ENCODE measurements at regions not wholly inside any gene's neighbourhood (a gene's known extent, or its start where the extent isn't known, plus 50 kb on each side); places are given as distances from the start of the nearest gene placed in this dataset.

- Histone ChIP-seq H3K4me2 (ENCODE audit: low read length) (no peak overlapping the region), H3K4me3 (ENCODE audit: low read depth, low read length, poor library complexity, severe bottlenecking) (no peak overlapping the region), H3K36me3 (ENCODE audit: insufficient read depth, low read length) (no peaks in the 10 kb centered on the region), H3K9me2 (ENCODE audit: low read depth, low read length) (no peaks in the 10 kb centered on the region), H3K27me3 (ENCODE audit: insufficient read depth, low read length) (no peaks in the 10 kb centered on the region), H3K79me2 (ENCODE audit: insufficient read depth, low read length) (no peaks in the 10 kb centered on the region), H2AFZ (ENCODE audit: low read length) (no peak overlapping the region), H3K9me3 (ENCODE audit: low read length) (peaks cover 18% of the 10 kb centered on the region; the same call in 1 of the 2 replicates), H3F3A (ENCODE audit: insufficient read depth, low read length) (no peaks in the 10 kb centered on the region), H3K27ac (ENCODE audit: low read depth, low read length, poor library complexity, severe bottlenecking) (no peak overlapping the region), H3K4me1 (ENCODE audit: insufficient read depth, low read length, severe bottlenecking) (no peaks in the 10 kb centered on the region), H4K20me1 (ENCODE audit: insufficient read depth, low read length) (no peaks in the 10 kb centered on the region), H3K9ac (ENCODE audit: low read length) (no peak overlapping the region)
- TF ChIP-seq EZH2 (IDR thresholded peaks at IDR 0.05; ENCODE audit: borderline replicate concordance, low read length) = no peak
- no peak for TF ChIP-seq CTCF (IDR thresholded peaks at IDR 0.05; ENCODE audit: low read length)
Measured at GRCh38 chr5:9861666-9862256, 231.6 kb upstream of the TAS2R1 start.

- Histone ChIP-seq H3K4me1 (ENCODE audit: insufficient read depth, low read length, severe bottlenecking) (no peaks in the 10 kb centered on the region), H3K27me3 (ENCODE audit: insufficient read depth, low read length) (no peaks in the 10 kb centered on the region), H3K4me3 (ENCODE audit: low read depth, low read length, poor library complexity, severe bottlenecking) (no peak overlapping the region), H3K36me3 (ENCODE audit: insufficient read depth, low read length) (no peaks in the 10 kb centered on the region), H3K9me2 (ENCODE audit: low read depth, low read length) (no peaks in the 10 kb centered on the region), H2AFZ (ENCODE audit: low read length) (no peak overlapping the region), H3K9ac (ENCODE audit: low read length) (no peak overlapping the region), H4K20me1 (ENCODE audit: insufficient read depth, low read length) (no peaks in the 10 kb centered on the region), H3K79me2 (ENCODE audit: insufficient read depth, low read length) (no peaks in the 10 kb centered on the region), H3F3A (ENCODE audit: insufficient read depth, low read length) (no peaks in the 10 kb centered on the region), H3K9me3 (ENCODE audit: low read length) (peaks cover under 1% of the 10 kb centered on the region; the same call in 1 of the 2 replicates), H3K27ac (ENCODE audit: low read depth, low read length, poor library complexity, severe bottlenecking) (no peak overlapping the region), H3K4me2 (ENCODE audit: low read length) (no peak overlapping the region)
- TF ChIP-seq CTCF (IDR thresholded peaks at IDR 0.05; ENCODE audit: low read length) (no peak), EZH2 (IDR thresholded peaks at IDR 0.05; ENCODE audit: borderline replicate concordance, low read length) (no peak)
Measured at GRCh38 chr5:9859808-9860207, 229.7 kb upstream of the TAS2R1 start.

GRCh38 chr5:9858043-9858442 is 227.9 kb upstream of the TAS2R1 start:
- Histone ChIP-seq H3K9ac (ENCODE audit: low read length) (no peak overlapping the region), H3K4me3 (ENCODE audit: low read depth, low read length, poor library complexity, severe bottlenecking) (no peak overlapping the region), H3F3A (ENCODE audit: insufficient read depth, low read length) (no peaks in the 10 kb centered on the region), H3K27me3 (ENCODE audit: insufficient read depth, low read length) (no peaks in the 10 kb centered on the region), H3K27ac (ENCODE audit: low read depth, low read length, poor library complexity, severe bottlenecking) (no peak overlapping the region), H3K36me3 (ENCODE audit: insufficient read depth, low read length) (no peaks in the 10 kb centered on the region), H3K4me1 (ENCODE audit: insufficient read depth, low read length, severe bottlenecking) (no peaks in the 10 kb centered on the region), H4K20me1 (ENCODE audit: insufficient read depth, low read length) (no peaks in the 10 kb centered on the region), H3K79me2 (ENCODE audit: insufficient read depth, low read length) (no peaks in the 10 kb centered on the region), H3K9me3 (ENCODE audit: low read length) (no peaks in the 10 kb centered on the region), H3K9me2 (ENCODE audit: low read depth, low read length) (no peaks in the 10 kb centered on the region), H3K4me2 (ENCODE audit: low read length) (no peak overlapping the region), H2AFZ (ENCODE audit: low read length) (no peak overlapping the region)
- TF ChIP-seq EZH2 (IDR thresholded peaks at IDR 0.05; ENCODE audit: borderline replicate concordance, low read length) (no peak), CTCF (IDR thresholded peaks at IDR 0.05; ENCODE audit: low read length) (no peak)
